ENCODE measurements at regions not wholly inside any gene's neighbourhood (a gene's known extent, or its start where the extent isn't known, plus 50 kb on each side); places are given as distances from the start of the nearest gene placed in this dataset.
"Not testable (repeated sequence)": the region's sequence is repeated elsewhere in the genome, so short reads cannot be mapped to it uniquely, and the experiment has no call there.

GRCh38 chr7:17396692-17397091 lies 98.2 kb downstream of the AHR start:
- DNase-seq = no peak

- DNase-seq = no peak
These were observed 103.6 kb downstream of the AHR start for GRCh38 chr7:17401791-17402627.

DNA sequence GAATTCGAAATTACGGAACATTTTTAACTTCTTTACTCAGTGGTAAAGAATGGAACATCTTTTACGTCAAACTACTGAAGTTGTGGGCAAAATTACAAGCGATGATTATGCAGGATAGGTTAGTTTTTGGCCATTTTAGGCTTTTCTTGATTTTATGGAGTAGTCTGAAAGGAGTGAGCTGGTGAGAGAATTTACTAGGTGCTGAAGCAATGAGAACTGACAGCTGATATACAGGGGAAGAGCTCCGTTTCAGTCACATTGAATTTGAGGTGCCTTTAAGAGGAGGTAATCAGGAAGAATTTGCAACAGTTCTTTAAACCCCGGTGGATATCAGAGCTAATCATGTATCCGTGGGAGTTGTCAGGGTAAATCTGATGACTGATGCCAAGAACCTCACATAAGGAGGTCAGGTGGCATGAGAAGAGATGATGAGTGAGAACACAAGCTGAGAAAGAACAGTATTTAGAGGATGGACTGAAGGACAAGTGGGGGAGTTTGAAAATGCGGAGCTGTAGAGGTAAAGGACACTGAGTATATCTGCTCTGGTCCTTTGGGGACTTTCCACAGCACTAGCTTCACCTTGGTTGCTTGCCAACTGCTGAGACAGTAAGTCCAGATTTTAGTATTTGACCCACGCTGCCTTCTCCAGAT lies 104.3 kb downstream of the AHR start:
- no peak for DNase-seq

DNA sequence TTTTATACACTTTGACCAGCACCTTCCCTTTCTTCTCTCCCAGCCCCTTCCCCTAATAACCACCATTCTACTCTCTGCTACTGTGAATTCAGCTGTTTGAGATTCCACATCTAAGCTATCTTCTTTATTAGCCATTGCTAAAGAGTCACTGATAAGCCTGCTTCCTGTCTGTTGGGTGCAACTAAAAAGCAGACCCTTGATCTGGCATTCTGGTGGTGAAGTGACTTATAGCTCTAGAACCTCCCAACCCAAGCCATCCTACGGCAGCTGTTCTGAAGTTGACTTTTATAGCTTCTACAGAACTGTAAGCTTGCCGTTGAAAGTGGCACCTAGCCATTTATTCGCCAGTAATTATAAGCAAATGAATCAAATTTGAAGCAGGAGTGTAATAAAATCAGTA lies 105.6 kb downstream of the AHR start:
- DNase-seq = no peak

GRCh38 chr7:17405786-17406185 lies 107.3 kb downstream of the AHR start:
- no peak for DNase-seq

GRCh38 chr7:17406738-17407137 lies 108.3 kb downstream of the AHR start:
- no peak for DNase-seq

GRCh38 chr7:17407229-17407628 lies 108.8 kb downstream of the AHR start:
- no peak for DNase-seq

GRCh38 chr7:17408245-17408903 lies 109.9 kb downstream of the AHR start:
- no peak for DNase-seq

- DNase-seq = no peak
These were observed 110.4 kb downstream of the AHR start for GRCh38 chr7:17408904-17409290.

DNA sequence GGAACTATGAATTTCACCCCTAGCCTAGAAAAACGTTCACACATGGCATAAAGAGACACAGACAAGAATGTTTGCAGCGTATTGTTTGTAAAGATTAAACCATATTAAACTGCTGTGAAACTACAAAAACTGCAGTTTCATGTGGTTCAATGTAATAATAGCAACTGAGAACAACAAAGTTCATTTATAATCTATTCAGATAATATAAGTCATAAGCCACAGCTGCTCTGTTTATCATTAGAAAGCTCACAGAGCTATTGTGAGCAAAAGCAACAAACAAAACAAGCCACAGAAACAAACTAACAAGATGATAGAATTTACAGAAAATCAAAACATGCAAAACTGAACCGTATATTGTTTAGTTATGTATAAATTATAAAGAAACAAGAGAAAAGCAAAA lies 113.5 kb downstream of the AHR start:
- no peak for DNase-seq

- DNase-seq = no peak
These were observed 114.4 kb downstream of the AHR start for GRCh38 chr7:17412883-17413282.

DNA sequence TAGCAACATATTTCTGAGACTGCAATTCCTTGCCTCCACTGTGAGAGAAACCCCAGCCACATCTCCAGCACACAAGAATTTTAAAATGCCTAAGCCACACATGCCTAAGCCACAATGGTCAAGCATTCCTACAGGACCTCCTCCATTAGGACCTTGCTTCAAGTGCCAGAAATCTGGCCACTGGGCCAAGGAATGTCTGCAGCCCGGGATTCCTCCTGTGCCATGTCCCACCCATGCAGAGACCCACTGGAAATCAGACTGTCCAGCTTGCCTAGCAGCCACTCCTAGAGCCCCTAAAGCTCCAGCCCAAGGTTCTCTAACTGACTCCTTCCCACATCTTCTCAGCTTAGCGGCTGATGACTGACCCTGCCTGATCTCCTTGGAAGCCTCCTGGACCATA lies 117.5 kb downstream of the AHR start:
- DNase-seq = no peak

DNA sequence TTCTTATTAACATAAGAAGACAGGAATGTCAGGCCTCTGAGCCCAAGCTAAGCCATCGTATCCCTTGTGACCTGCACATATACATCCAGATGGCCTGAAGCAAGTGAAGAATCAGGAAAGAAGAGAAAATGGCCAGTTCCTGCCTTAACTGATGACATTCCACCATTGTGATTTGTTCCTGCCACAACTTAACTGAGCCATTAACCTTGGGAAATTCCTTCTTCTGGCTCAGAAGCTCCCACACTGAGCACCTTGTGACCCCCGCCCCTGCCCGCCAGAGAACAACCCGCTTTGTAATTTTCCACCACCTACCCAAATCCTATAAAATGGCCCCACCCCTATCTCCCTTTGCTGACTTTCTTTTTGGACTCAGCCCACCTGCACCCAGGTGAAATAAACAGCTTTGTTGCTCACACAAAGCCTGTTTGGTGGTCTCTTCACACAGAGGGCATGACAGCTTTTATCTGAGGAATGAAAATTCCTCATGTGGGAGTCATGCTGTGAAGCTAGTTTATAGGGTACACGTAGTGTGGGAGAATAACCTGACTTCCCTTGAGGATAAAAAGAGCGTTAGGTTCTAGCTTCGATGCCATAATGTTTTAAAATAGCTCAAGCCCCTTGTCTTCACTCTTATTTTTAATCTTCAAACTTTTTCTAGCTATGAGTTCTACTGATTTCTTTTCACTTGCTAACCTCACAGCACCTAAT lies 122.0 kb downstream of the AHR start:
- DNase-seq = not testable (repeated sequence)

GRCh38 chr7:17421941-17422340 lies 123.5 kb downstream of the AHR start:
- DNase-seq = no peak

DNA sequence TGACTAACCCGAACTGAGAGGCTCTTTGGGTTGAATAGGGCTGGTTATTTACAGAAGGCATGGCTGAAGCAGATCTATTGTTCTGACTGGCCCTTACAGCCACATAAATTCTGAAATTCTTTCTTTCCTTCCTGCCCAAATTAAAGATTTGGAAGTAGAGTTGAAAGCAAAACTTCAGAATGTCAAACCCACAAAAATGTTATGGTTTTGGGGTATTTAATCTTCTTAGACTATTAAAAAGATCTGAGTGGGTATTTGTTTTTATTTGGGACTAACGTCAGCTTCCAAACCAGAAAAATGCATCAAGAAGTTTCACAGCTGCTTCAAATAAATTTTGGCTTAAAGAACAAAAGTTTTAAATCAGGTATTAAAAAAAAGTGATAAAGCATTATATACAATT lies 124.5 kb downstream of the AHR start:
- DNase-seq = no peak

GRCh38 chr7:17427924-17428323 lies 129.5 kb downstream of the AHR start:
- no peak for DNase-seq

GRCh38 chr7:17429579-17429978 lies 131.1 kb downstream of the AHR start:
- no peak for DNase-seq

- no peak for DNase-seq
These were observed 134.3 kb downstream of the AHR start for GRCh38 chr7:17432793-17433192.

DNA sequence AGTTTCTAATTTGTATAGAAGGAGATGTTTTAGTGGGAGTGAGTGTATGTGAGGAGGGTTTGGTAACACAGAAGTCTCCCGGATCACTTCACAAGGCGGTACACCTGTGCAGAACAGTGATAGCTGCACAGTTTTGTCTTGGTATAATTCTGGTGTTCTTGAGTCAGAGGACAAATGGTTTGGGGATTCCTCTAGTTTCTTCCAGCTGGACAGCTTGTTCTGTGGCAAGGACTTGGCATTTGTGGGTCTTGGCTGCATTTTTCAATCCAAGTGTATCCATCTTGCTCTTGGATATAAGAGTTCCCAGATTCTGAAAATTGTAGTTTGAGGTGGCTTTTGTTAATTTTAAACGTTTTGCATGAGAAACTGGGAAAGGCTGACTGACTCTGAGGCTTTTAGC lies 135.7 kb downstream of the AHR start:
- DNase-seq = no peak

- DNase-seq = no peak
These were observed 136.6 kb downstream of the AHR start for GRCh38 chr7:17434841-17435692.

DNA sequence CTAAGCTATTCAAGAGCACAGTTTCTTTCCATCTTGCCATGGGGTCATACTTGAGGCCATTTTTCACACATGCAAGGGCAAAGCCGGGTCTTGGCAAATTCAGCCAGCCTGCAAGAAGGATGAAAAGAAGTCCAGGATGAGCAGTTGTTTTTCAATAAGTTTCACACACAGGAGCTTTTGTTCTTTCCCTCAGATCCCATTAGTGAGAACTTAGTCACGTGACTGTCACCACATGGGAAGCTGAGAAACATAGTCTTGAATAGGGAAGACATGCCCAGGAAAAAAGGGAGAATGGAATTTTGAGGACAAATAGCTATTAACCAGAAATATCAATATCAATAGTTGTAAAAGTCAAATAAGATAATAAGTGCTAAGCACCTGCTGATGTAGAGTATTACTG lies 137.7 kb downstream of the AHR start:
- no peak for DNase-seq

DNA sequence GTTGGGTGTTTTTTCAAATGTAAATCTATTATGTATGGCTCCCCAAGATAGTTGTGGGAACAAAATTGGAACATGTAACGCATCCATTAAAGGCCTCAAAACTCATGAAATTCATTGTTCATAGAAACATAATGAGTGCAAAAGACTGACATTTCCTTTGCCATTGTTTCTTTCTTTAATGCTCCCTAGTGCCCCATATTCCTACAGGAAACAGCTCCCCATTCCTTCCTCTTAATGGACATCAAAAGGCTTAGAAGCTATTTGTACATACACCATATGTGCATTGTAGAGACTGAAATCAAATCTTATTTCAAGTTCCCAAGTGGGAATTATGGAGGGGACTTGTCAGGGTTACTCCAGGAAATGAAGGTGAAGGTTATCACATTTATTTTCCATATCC lies 139.1 kb downstream of the AHR start:
- DNase-seq = no peak

All from activated CD4-positive, alpha-beta T cell treated with anti-CD3 and anti-CD28 coated beads for 4 hours (primary cell).